ENCODE measurements at regions not wholly inside any gene's neighbourhood (a gene's known extent, or its start where the extent isn't known, plus 50 kb on each side); places are given as distances from the start of the nearest gene placed in this dataset.

GRCh38 chr2:180349809-180350208, 342.7 kb upstream of the CWC22 start:
- no peak overlapping the region for H2AFZ ChIP-seq (ENCODE audit: low read length)
- no peak overlapping the region for H2AK5ac ChIP-seq (ENCODE audit: insufficient read length, low read length)
- Mint-ChIP-seq H3K9me3 (peaks cover 0 to 5% of the 10 kb centered on the region in 2 experiments; a peak in 4 of 5 replicates), H3K27me3 (ENCODE audit: low read depth) (no peaks in the 10 kb centered on the region; the same call in 1 of the 2 replicates), H3K27ac (no peak overlapping the region), H3K4me3 (no peak overlapping the region), H3K4me1 (peaks cover 9 to 14% of the 10 kb centered on the region in 2 experiments), H3K36me3 (ENCODE audit: insufficient read depth in 1 of 3, low read depth in 3 of 3) (peaks cover 4 to 17% (median 5%) of the 10 kb centered on the region in 3 experiments; a peak in 5 of 7 replicates)
- no peak overlapping the region for H2BK20ac ChIP-seq (ENCODE audit: low read depth, low read length, poor library complexity, severe bottlenecking)
- H3K23ac ChIP-seq (ENCODE audit: insufficient read length, low read depth, low read length) = no peak overlapping the region
- H3T11ph ChIP-seq (ENCODE audit: low read length) = no peak overlapping the region
- no peak overlapping the region for H4K91ac ChIP-seq (ENCODE audit: insufficient read length, low read depth, low read length)
- no peak overlapping the region for H3K27ac ChIP-seq (ENCODE audit: insufficient read length, low read depth, low read length)
- H3K4me1 ChIP-seq (ENCODE audit: insufficient read depth, low read length) = no peaks in the 10 kb centered on the region
- H4K20me1 ChIP-seq (ENCODE audit: control insufficient read depth, insufficient read depth, insufficient read length) = no peaks in the 10 kb centered on the region
- no peaks in the 10 kb centered on the region for H3K79me2 ChIP-seq (ENCODE audit: insufficient read depth, low read length)
- no peaks in the 10 kb centered on the region for H3K23me2 ChIP-seq (ENCODE audit: insufficient read length, low read depth, low read length, poor library complexity, severe bottlenecking)
- H2BK12ac ChIP-seq (ENCODE audit: insufficient read length, low read depth, low read length) = no peak overlapping the region
- no peaks in the 10 kb centered on the region for H3K79me1 ChIP-seq (ENCODE audit: insufficient read depth, low read depth, low read length, poor library complexity, severe bottlenecking)
- DNase-seq = no peak
- H2BK120ac ChIP-seq (ENCODE audit: low read depth, low read length, poor library complexity, severe bottlenecking) = no peak overlapping the region
- no peak overlapping the region for H3K4me2 ChIP-seq (ENCODE audit: insufficient read depth, insufficient read length, low read length)
- no peaks in the 10 kb centered on the region for H3K9me3 ChIP-seq (ENCODE audit: control insufficient read depth, low read depth, low read length)
- no peak for TF ChIP-seq CTCF (conservative IDR thresholded peaks at IDR 0.05)
- H3K27me3 ChIP-seq (ENCODE audit: insufficient read depth, low read length) = no peaks in the 10 kb centered on the region
- no peak overlapping the region for H4K5ac ChIP-seq (ENCODE audit: insufficient read length, low read depth, low read length)
- H3K56ac ChIP-seq (ENCODE audit: insufficient read length, low read depth, low read length) = no peak overlapping the region
- no peak overlapping the region for H3K18ac ChIP-seq (ENCODE audit: insufficient read length, low read depth, low read length)
- no peak overlapping the region for H2BK5ac ChIP-seq (ENCODE audit: insufficient read length, low read length)
- H4K8ac ChIP-seq (replicated peaks; ENCODE audit: insufficient read length, low read depth, low read length) = no peak overlapping the region
- no CpG with 5 or more reads among the region's 2 CpGs for WGBS (ENCODE audit: extremely low coverage, insufficient read length, low lambda C conversion rate)
- no peak overlapping the region for H3K4ac ChIP-seq (ENCODE audit: low read depth, low read length)
- no peak overlapping the region for H3K9ac ChIP-seq (ENCODE audit: extremely low read depth, insufficient read length, low read length)
- H3K14ac ChIP-seq (ENCODE audit: insufficient read depth, low read length) = no peak overlapping the region
- no peak overlapping the region for H2BK15ac ChIP-seq (ENCODE audit: low read depth, low read length)

All from H9 (cell line).